HG03280 (cell line): ENCODE measurements at regions not wholly inside any gene's neighbourhood (a gene's known extent, or its start where the extent isn't known, plus 50 kb on each side); places are given as distances from the start of the nearest gene placed in this dataset.

Source experiments
- ATAC-seq: cut with Tn5 transposase; IDR thresholded peaks from one replicate; pipeline ENCODE4 v1.9.1; 2021; ENCODE audit warnings: mild to moderate bottlenecking, moderate library complexity; ENCODE audit not compliant: unreplicated experiment

- ATAC-seq, result no peak
These were observed 611.4 kb downstream of the SEMA5A start for GRCh38 chr5:8934455-8934854.

- no peak for ATAC-seq
These were observed 604.9 kb downstream of the SEMA5A start for GRCh38 chr5:8940934-8941333.

GRCh38 chr5:8943301-8943700, 602.6 kb downstream of the SEMA5A start:
- no peak for ATAC-seq

GRCh38 chr5:8944005-8944404, 601.9 kb downstream of the SEMA5A start:
- no peak for ATAC-seq

- no peak for ATAC-seq
These were observed 599.9 kb downstream of the SEMA5A start for GRCh38 chr5:8945972-8946371.

- peak; percentile 92 for ATAC-seq
These were observed 596.0 kb downstream of the SEMA5A start for GRCh38 chr5:8949908-8950307.

- no peak for ATAC-seq
These were observed 593.7 kb downstream of the SEMA5A start for GRCh38 chr5:8952147-8952546.

- no peak for ATAC-seq
These were observed 592.9 kb downstream of the SEMA5A start for GRCh38 chr5:8953016-8953415.

GRCh38 chr5:8953911-8954438, 591.9 kb downstream of the SEMA5A start:
- ATAC-seq, result no peak

- no peak for ATAC-seq
These were observed 591.1 kb downstream of the SEMA5A start for GRCh38 chr5:8954801-8955200.

- ATAC-seq, result no peak
These were observed 589.2 kb downstream of the SEMA5A start for GRCh38 chr5:8956659-8957058.

GRCh38 chr5:8958602-8959001, 587.3 kb downstream of the SEMA5A start:
- no peak for ATAC-seq

- ATAC-seq, result no peak
These were observed 584.7 kb downstream of the SEMA5A start for GRCh38 chr5:8961219-8961618.

GRCh38 chr5:8961956-8962355, 583.9 kb downstream of the SEMA5A start:
- ATAC-seq, result no peak

GRCh38 chr5:8981016-8981415, 564.9 kb downstream of the SEMA5A start:
- ATAC-seq, result no peak

GRCh38 chr5:8981496-8981895, 564.4 kb downstream of the SEMA5A start:
- no peak for ATAC-seq

- ATAC-seq, result no peak
These were observed 561.5 kb downstream of the SEMA5A start for GRCh38 chr5:8984386-8984785.
